ENCODE measurements at regions not wholly inside any gene's neighbourhood (a gene's known extent, or its start where the extent isn't known, plus 50 kb on each side); places are given as distances from the start of the nearest gene placed in this dataset.

DNA sequence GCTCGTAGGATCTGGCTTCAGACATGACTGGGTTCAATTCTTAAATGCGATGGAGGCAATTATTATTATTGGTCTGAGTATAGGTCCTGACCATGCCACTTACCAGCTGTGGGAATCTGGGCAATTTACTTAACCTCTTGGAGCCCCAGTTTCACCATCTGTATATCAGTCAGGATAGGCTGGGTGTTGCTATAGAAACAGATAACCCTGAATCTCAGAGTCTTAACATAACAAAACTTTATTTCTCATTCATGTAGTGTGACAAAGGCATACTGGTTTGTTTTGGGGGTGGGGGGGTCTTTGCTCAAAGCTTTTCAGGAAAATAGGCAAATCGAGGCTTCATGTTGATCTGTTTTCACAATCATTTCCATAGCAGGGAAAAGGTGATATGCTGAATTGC lies 199.6 kb upstream of the SRRM4 start:
- no peaks in the 10 kb centered on the region for H3K79me2 ChIP-seq (ENCODE audit: insufficient read depth, low read length)
- ChIA-PET CTCF (ENCODE audit: low intra/inter-chr PET ratio, low total read pairs) (no interaction called here), POLR2A (no interaction called here)
- no peak for DNase-seq (ENCODE audit: low spot score)
- in situ Hi-C loops (cut with HindIII; ENCODE audit: extremely low pct_ligation_motif_present, low pct_unique_long_range_greater_than_20kb) = no loop called here
- no TSS peak for BruUV-seq (replicated peaks)
- H3K9ac ChIP-seq (ENCODE audit: insufficient read depth, low read depth, low read length) = no peak overlapping the region
- H3K36me3 ChIP-seq (replicated peaks in 1 of 2; ENCODE audit: control insufficient read depth in 1 of 2, insufficient read depth in 2 of 2, low read length in 2 of 2) = no peaks in the 10 kb centered on the region
- H3K27ac ChIP-seq (ENCODE audit: extremely low read length, insufficient read depth, low read length) = no peak overlapping the region
- H3K27me3 ChIP-seq (ENCODE audit: control insufficient read depth in 1 of 2, insufficient read depth in 2 of 2, low read length in 2 of 2) = no peaks in the 10 kb centered on the region
- H3K4me3 ChIP-seq (replicated peaks in 1 of 3; ENCODE audit: insufficient read depth in 1 of 3, low read depth in 2 of 3, low read length in 3 of 3) = no peak overlapping the region
- no peaks in the 10 kb centered on the region for H3K9me3 ChIP-seq (ENCODE audit: low read length)
- no peak overlapping the region for H2AFZ ChIP-seq (ENCODE audit: low read length)
- 19% methylated on average over 2 of the region's 3 CpGs for WGBS (ENCODE audit: low lambda C conversion rate)
- no peaks in the 10 kb centered on the region for H4K20me1 ChIP-seq (ENCODE audit: insufficient read depth, low read length)
- peaks cover 52% of the 10 kb centered on the region for H3K4me1 ChIP-seq (ENCODE audit: insufficient read depth, low read length)
- no peak for FAIRE-seq
- no peak overlapping the region for H3K4me2 ChIP-seq (ENCODE audit: low read depth, low read length)
- ATAC-seq = no peak
- intact Hi-C loops (cut with micrococcal nuclease; ENCODE audit: unreplicated experiment) = loop anchor here (2.0 kb wide), 1 partner anchor 67 kb away; no protein-coding TSS in a partner anchor
- no peak for TF ChIP-seq ZEB1 (IDR thresholded peaks at IDR 0.05; ENCODE audit: insufficient replicate concordance, low read depth)
- TF ChIP-seq, protein P1, sequence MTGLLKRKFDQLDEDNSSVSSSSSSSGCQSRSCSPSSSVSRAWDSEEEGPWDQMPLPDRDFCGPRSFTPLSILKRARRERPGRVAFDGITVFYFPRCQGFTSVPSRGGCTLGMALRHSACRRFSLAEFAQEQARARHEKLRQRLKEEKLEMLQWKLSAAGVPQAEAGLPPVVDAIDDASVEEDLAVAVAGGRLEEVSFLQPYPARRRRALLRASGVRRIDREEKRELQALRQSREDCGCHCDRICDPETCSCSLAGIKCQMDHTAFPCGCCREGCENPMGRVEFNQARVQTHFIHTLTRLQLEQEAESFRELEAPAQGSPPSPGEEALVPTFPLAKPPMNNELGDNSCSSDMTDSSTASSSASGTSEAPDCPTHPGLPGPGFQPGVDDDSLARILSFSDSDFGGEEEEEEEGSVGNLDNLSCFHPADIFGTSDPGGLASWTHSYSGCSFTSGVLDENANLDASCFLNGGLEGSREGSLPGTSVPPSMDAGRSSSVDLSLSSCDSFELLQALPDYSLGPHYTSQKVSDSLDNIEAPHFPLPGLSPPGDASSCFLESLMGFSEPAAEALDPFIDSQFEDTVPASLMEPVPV (CRISPR knock-in tag; IDR thresholded peaks at IDR 0.05) = no peak
- no peak for TF ChIP-seq ZNF629 (CRISPR knock-in tag; conservative IDR thresholded peaks at IDR 0.05)
- TF ChIP-seq, protein P2, sequence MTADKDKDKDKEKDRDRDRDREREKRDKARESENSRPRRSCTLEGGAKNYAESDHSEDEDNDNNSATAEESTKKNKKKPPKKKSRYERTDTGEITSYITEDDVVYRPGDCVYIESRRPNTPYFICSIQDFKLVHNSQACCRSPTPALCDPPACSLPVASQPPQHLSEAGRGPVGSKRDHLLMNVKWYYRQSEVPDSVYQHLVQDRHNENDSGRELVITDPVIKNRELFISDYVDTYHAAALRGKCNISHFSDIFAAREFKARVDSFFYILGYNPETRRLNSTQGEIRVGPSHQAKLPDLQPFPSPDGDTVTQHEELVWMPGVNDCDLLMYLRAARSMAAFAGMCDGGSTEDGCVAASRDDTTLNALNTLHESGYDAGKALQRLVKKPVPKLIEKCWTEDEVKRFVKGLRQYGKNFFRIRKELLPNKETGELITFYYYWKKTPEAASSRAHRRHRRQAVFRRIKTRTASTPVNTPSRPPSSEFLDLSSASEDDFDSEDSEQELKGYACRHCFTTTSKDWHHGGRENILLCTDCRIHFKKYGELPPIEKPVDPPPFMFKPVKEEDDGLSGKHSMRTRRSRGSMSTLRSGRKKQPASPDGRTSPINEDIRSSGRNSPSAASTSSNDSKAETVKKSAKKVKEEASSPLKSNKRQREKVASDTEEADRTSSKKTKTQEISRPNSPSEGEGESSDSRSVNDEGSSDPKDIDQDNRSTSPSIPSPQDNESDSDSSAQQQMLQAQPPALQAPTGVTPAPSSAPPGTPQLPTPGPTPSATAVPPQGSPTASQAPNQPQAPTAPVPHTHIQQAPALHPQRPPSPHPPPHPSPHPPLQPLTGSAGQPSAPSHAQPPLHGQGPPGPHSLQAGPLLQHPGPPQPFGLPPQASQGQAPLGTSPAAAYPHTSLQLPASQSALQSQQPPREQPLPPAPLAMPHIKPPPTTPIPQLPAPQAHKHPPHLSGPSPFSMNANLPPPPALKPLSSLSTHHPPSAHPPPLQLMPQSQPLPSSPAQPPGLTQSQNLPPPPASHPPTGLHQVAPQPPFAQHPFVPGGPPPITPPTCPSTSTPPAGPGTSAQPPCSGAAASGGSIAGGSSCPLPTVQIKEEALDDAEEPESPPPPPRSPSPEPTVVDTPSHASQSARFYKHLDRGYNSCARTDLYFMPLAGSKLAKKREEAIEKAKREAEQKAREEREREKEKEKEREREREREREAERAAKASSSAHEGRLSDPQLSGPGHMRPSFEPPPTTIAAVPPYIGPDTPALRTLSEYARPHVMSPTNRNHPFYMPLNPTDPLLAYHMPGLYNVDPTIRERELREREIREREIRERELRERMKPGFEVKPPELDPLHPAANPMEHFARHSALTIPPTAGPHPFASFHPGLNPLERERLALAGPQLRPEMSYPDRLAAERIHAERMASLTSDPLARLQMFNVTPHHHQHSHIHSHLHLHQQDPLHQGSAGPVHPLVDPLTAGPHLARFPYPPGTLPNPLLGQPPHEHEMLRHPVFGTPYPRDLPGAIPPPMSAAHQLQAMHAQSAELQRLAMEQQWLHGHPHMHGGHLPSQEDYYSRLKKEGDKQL (CRISPR knock-in tag; IDR thresholded peaks at IDR 0.05; ENCODE audit: low read depth) = no peak
- TF ChIP-seq DR1 (CRISPR knock-in tag; IDR thresholded peaks at IDR 0.05) = no peak
- TF ChIP-seq BRCA1 (CRISPR knock-in tag; IDR thresholded peaks at IDR 0.05) = no peak
- no peak for TF ChIP-seq SKI (IDR thresholded peaks at IDR 0.05; ENCODE audit: partially characterized antibody)
- TF ChIP-seq RXRB (CRISPR knock-in tag; IDR thresholded peaks at IDR 0.05; ENCODE audit: borderline replicate concordance) = no peak
- TF ChIP-seq ZNF260 (CRISPR knock-in tag; IDR thresholded peaks at IDR 0.05; ENCODE audit: borderline replicate concordance, low read depth) = no peak
